CD4-positive, alpha-beta T cell treated with Interleukin-12 subunit alpha and Interleukin-12 subunit beta, for 1 hour (primary cell): ENCODE measurements at regions not wholly inside any gene's neighbourhood (a gene's known extent, or its start where the extent isn't known, plus 50 kb on each side); places are given as distances from the start of the nearest gene placed in this dataset.
"Not testable (repeated sequence)": the region's sequence is repeated elsewhere in the genome, so short reads cannot be mapped to it uniquely, and the experiment has no call there.

Source experiments
- DNase-seq: peaks from one replicate; pipeline ENCODE4 v3.0.0-alpha.2; 2020

- no peak for DNase-seq
These were observed 53.9 kb downstream of the BARX1 start for GRCh38 chr9:93900971-93901861.

- no peak for DNase-seq
These were observed 54.7 kb downstream of the BARX1 start for GRCh38 chr9:93900436-93900819.

GRCh38 chr9:93899609-93900435 lies 55.3 kb downstream of the BARX1 start:
- no peak for DNase-seq

GRCh38 chr9:93898502-93899426 lies 56.4 kb downstream of the BARX1 start:
- DNase-seq: no peak

- peak; percentile 13 for DNase-seq
These were observed 57.1 kb downstream of the BARX1 start for GRCh38 chr9:93898026-93898425.

GRCh38 chr9:93897075-93897970 lies 57.8 kb downstream of the BARX1 start:
- DNase-seq: no peak

GRCh38 chr9:93896496-93897033 lies 58.6 kb downstream of the BARX1 start:
- DNase-seq: no peak

- no peak for DNase-seq
These were observed 59.1 kb downstream of the BARX1 start for GRCh38 chr9:93896093-93896492.

GRCh38 chr9:93895535-93895934 lies 59.6 kb downstream of the BARX1 start:
- no peak for DNase-seq

- no peak for DNase-seq
These were observed 60.5 kb downstream of the BARX1 start for GRCh38 chr9:93894691-93895079.

- no peak for DNase-seq
These were observed 61.1 kb downstream of the BARX1 start for GRCh38 chr9:93893899-93894690.

- no peak for DNase-seq
These were observed 62.0 kb downstream of the BARX1 start for GRCh38 chr9:93893194-93893593.

GRCh38 chr9:93892748-93893147 lies 62.4 kb downstream of the BARX1 start:
- no peak for DNase-seq

- DNase-seq: no peak
These were observed 63.4 kb downstream of the BARX1 start for GRCh38 chr9:93891549-93892310.

- DNase-seq: no peak
These were observed 64.1 kb downstream of the BARX1 start for GRCh38 chr9:93891050-93891449.

GRCh38 chr9:93890436-93890935 lies 64.7 kb downstream of the BARX1 start:
- no peak for DNase-seq

GRCh38 chr9:93886911-93887310 lies 68.2 kb downstream of the BARX1 start:
- no peak for DNase-seq

GRCh38 chr9:93884808-93885207 lies 70.3 kb downstream of the BARX1 start:
- DNase-seq: no peak

- DNase-seq: not testable (repeated sequence)
These were observed 75.3 kb downstream of the BARX1 start for GRCh38 chr9:93879662-93880407.
